HG03135 (cell line): ENCODE measurements at regions not wholly inside any gene's neighbourhood (a gene's known extent, or its start where the extent isn't known, plus 50 kb on each side); places are given as distances from the start of the nearest gene placed in this dataset.

Experiments
- ATAC-seq: cut with Tn5 transposase; IDR thresholded peaks from one replicate; pipeline ENCODE4 v1.9.1; 2021; ENCODE audit warnings: mild to moderate bottlenecking, moderate library complexity; ENCODE audit not compliant: unreplicated experiment

DNA sequence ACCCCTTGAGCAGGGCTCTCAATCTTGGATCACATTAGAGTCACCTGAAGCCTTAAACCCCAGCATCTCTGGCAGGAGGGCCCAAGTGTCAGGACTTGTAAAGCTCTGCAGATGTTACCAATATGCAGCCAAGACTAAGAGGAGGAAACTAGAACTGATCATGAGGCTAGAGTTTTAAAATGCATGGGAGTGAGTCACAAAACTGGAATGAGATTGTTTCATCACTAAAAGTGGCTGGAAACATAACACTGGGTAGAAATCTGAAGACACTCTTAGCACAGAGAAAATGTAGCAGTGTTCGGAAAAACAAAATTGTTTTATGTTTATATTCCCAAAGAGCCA is 63.3 kb upstream of the GHITM start:
- ATAC-seq: no peak

DNA sequence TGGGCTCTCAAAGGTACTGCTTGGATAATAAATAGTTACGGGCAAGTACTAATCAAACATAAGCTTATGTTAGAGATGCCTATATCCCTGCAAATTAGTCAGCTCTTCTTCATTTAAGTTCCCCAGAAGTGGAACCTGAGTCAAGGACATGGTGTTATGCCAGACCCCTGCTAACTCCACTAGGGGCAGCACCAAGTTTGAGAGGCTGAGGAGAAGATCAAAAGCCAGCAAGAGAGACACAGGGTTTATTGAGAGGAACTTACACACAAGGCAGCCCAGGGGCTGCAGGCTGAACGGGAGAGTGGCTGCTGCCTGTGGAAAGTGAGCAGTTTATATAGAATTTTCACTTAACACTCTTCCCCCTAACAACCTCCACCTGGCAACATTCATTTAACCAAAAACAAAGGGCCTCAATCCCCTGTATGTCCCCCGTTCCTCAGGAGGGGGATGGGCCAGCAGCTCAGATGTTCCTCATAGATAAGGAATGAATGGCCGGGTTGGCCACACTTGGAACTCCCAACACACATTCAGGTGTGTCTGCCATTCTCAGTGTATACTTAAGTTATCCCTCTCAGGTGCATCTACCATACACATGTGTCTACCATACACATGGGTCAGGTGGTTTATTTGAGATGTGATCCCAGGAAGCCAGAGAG is 62.6 kb upstream of the GHITM start:
- ATAC-seq: no peak

DNA sequence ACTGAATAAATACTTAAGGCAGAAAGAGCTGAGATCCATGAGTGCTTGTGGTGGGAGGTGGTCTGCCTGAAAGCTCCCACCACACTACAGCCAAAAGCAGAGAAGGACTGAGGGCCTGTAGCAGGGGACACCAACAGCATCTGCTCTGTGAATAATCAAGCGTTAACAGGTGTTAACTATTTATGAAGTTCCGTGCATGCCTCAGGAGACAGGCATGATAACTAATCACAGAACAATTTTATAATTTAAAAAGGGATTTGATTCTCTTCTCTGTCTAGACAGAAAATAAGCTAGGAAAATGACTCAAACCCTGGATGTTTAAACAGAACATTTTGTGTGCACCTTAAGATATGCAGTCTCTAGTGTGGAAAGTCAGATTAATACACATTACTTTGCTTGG is 61.5 kb upstream of the GHITM start:
- ATAC-seq: no peak

DNA sequence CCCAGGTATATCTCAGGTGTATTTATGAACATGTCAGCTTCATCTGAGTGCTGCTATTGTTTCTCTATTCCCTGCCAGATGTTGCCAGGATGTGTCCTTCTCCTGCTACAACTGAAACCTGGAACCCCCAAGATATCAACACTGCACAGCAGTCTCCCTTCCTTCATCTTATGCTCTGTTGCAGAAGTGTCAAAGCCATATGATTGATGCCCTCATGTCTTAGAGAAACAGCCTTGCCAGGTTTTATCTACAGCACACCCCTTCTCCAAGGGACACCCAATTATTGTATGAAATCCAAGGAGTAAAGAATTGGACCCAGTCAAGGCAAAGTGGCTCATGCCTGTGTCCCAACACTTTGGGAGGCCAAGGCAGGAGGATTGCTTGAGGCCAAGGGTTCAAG is 60.5 kb upstream of the GHITM start:
- no peak for ATAC-seq

DNA sequence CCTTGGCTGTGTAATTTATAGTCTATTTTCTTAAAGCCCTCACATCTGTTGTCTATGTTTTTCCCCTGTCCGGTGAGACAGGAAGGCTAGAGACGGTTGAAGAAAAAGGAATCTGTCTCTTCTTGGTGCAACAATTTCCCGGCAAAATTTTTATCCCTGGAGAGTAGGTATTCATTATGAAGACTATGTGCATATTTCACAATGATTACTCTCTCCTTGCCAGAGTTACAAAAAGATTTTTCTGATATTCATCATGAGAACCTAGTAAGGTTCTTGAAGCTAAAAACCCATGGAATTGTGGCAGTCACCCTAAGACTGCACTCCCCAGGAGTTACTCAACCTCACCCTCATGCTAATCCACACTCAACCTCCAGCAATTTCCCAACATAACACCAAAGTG is 55.0 kb upstream of the GHITM start:
- ATAC-seq: no peak

DNA sequence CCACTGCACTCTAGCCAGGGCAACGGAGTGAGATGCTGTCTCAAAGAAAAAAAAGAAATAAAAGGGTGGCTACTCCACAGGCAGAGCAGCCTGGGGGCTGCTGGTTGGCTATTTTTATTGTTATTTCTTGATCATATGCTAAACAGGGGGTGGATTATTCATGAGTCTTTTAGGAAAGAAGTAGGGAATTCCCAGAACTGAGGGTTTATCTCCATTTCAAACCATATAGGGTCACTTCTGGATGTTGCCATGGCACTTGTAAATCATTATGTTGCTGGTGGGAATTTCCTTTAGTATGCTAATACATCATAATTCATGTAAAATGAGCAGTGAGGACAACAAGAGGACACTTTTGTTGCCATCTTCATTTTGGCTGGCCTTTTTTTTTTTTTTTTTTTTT is 52.1 kb upstream of the GHITM start:
- ATAC-seq: no peak

DNA sequence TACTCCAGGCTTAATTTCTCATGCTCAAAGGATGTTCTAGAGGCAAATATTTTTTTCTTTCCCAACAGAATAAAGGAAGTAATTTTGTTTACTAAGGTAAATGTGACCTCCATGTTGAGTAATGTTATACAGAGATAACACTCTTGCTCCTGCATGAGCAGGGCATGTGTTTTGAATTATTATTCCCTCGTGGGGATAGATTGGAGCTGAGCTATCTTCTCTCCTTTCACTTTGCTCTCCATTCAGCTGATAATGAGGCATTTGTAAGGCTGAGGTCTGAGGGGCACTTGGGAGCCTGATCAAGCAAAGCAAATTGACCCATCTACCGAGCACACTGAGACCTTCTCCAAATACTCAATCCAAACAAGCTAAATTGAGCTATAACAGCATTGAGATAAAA is 50.7 kb upstream of the GHITM start:
- ATAC-seq: no peak

DNA sequence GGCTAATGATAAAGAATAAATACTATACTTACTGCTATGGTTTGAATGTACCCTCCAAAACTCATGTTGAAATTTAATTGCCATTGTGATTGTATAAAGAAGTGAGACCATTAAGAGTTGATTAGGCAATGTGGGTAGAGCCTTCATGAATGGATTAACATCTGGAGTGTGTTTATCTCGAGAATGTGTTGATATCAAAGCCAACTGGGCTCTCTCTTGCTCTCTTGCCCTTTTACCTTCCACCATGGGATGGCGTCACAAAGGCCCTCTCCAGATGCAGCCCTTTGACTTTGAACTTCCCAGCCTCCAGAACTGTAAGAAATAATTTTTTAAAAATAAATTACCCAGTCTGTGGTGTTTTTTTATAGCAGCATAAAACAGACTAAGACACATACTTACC is 50.1 kb upstream of the GHITM start:
- ATAC-seq: no peak
